ENCODE measurements at regions not wholly inside any gene's neighbourhood (a gene's known extent, or its start where the extent isn't known, plus 50 kb on each side); places are given as distances from the start of the nearest gene placed in this dataset.
"Not testable (repeated sequence)": the region's sequence is repeated elsewhere in the genome, so short reads cannot be mapped to it uniquely, and the experiment has no call there.

DNA sequence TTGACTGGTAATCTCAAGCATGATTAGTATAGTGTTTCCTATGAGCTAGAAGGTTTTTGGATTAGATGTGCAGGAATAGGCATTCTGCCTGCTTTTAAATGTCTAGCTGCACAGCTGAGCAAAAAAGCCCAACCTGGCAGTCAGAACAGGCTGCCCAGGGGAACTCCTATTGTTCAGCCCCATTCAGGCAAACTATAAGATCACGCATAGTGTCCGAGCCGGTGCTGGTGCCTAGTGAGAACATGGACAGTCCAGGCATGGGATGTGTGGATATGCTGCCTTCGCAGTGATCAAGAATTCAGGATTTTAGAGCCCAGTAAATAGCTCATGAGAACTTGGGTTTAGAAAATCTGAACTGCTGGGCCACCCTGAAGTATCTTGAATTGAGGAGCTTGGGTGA, 348.8 kb downstream of the UTRN start:
- no peak for DNase-seq

DNA sequence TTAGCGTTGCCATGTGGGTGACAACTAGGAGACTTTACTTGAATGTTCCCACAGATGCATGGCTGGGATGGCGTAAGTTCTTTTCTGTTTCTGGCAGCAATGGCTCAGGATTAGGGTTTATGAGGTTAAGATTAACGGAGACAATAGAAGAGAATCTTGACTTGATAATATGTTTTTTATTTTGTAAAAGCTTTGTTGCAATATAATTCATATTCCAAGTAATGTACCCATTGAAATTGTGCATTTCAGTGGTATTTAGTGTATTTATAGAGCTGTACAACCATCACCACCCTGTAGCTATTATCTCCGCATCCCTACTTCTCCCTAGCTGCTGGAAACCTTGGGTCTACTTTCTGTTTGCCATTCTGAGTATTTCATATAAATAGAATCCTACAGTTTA, 349.2 kb downstream of the UTRN start:
- no peak for DNase-seq

DNA sequence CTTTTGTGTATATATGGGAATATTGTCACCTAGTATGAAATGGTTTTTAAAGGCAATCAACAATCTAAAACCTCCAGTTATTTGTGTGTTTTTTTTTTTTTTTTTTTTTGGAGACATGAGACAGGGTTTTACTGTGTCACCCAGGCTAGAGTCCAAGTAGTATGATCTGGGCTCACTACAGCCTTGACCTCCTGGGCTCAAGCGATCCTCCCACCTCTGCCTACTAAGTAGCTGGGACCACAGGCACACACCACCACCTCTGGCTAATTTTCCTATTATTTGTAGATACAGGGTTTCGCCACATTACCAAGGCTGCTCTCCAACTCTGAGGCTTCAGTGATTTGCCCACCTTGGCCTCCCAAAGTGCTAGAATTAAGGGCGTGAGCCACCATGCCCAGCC, 349.9 kb downstream of the UTRN start:
- DNase-seq, result no peak

DNA sequence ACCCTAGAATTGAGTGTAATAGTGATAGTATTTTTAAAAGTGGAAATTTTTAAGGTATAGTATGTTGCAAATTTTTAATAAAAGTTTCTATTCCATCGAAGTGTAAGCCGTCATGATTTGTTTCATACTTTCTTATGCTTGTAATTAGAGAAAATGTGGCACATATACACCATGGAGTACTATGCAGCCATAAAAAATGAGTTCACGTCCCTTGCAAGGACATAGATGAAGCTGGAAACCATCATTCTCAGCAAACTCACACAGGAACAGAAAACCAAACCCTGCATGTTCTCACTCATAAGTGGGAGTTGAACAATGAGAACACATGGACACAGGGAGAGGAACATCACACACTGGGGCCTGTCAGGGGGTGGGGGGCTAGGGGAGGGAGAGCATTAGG, 350.9 kb downstream of the UTRN start:
- DNase-seq, result not testable (repeated sequence)

DNA sequence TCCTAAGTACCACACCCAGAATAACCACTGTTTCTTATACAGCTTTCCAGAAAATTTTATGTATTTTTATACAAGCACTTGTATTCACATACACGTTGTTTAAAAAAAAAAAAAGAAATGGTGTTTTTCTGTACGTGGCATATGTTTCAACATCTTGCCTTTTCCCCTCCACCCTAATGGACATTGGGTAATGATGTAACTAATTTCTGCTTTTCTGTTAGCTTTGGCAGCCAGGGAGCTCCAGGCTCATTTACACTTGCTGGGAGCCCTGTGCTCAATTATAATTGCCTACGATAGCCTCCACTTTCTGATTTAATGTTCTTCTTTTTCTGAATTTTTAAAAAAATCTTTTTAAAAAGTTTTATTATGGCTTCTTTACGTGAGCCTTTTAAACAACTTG, 352.4 kb downstream of the UTRN start:
- DNase-seq, result no peak

DNA sequence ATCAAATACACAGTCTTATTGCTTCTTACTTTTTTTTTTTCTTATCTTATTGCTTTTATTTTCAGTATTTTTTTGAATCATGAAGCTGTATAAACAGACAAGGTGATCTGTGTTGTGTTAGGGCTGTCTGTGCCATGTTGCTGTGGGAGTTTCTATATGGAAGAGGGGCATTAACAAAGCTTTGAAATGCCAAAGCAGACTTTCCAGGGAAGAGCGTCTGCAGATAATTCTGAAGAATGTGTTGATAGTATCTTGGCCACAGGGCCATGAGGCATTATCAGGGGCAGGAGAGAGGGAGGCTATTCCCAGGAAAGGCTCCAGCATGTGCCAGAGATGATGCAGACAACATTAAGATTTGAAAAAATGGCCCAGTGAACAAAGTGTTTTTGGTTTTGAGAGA, 354.5 kb downstream of the UTRN start:
- DNase-seq, result no peak

DNA sequence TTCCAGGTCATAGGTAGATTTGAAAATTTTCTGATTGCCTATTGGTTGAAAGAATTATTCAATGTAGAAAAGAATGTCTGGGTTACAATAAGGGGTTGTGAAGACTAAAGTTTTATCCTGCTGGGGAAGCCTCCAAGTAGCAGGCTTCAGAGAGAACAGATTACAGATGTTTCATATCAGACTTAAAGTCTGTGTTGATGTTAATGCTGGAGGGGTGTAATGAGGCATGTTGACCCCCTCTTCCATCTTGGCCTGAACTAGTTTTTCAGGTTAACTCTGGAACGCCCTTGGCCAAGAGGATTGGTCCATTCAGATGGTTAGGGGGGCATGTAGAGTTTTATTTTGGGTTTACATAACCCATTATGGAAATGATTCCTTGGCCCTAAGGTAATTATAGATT, 356.2 kb downstream of the UTRN start:
- no peak for DNase-seq

DNA sequence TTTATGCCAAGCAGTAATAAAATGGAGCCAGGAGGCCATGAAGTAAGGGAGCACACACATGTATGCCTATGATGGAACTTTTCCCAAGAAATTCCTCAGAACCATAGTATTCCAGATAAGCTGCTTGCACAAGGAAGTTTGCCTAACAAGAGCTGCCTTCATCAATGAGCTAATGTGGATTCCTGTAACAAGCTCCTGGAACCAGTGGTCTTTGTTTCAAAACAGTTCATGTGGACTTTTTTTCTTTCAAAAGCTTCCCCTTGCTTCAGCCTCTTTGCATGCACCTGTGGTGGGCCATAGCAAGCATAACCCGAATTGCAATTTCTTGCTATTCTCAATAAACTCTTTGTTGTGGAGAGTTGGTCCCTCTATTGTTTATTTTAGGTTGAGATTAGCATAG, 359.6 kb downstream of the UTRN start:
- no peak for DNase-seq

DNA sequence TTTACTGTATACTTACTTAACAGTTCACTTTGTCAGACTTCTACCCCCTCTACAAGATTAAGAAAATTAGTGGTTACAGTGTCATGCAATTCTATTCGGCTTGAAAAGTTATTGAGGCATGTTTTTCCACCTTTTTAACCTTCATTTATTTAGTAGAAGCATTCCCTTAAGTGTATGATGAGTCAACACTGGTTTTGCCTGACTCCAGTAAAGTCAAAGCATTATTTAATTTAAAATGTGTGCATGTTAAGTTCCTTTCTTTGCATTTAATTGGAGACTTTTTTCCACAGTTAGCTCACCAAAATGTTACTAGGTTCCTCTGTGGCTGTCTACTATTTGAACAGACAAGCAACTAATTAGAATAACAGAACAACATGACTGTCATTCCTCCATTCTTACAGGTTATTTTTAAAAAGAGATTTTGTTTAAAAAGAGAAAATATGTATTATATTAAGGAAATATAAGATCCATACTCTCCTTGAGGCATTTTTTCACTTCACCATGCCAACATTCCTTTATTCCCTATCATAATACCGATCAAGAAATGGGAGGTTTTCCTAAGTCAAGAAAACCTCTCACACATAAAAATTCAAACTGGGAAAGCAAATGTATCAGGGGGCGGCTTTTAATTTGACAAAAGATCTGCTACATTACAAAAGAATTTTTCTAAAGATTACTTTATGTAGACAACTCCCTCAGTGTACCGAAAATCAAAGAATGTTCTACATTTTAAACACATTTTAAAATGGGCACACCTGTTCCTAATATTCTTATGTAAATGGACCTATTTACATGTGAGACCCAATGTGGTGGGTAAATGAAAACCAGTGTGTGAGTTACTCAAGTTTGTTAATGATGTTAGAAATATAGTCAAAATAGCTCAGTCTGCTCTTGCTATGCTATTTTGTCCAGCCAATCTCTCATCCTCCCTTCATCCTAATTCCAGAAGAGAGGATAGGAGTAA, 361.2 kb downstream of the UTRN start:
- no peak for DNase-seq

DNA sequence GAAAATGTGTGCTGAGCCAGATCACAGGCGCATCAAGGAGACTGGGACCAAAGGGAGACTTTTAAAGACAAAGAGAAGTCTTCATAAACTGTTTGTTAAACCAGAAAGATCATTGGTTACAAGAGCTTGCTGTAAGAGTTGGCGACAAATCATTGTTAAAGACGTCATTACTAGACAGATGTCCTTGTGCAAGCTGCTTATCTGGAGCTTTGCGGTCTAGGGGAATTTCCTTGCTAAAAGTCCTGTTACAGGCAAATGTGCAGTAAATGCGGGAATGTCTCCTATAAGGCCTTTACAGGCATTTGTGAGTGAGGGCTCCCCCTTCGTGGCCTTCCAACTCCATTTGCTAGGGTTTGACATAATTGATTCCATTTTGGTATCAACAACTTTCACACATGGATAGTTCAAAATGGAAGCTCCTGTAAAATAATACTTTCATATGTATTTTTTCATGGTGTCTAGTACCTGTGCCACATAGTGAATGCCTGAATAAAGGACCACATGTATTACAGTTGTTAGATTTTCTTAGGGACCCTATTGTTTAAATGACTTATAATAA, 362.4 kb downstream of the UTRN start:
- DNase-seq, result no peak

DNA sequence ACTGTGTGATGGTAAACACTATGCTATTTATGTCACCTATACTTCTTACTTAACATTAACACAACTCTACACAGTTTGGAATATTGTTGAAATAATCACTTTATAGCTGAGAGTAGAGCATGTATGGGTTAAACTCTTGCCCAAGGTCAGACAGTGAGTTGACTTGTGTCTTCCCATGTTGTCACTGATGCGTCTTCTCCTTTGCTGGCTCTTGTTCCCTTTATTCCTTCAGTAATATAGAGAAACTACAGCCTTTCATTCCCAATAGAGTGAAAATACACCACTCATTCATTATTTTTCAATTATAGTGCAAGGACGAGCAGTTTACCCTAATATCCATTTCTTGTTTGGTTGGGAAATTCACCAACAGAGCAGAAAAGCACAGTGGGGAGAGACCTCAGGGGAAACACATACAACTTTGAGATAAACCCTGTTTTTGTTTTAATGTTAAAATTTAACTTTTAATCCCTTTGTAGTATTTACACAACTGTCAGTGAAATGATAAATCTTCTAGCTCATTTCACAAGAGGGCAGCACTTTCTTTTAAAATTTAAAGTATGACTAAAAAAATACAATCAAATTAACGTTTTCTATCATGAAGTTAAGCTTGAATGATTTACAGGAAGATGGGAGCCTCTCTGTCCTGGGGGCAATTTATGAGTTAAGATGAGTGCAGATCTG, 363.0 kb downstream of the UTRN start:
- no peak for DNase-seq

DNA sequence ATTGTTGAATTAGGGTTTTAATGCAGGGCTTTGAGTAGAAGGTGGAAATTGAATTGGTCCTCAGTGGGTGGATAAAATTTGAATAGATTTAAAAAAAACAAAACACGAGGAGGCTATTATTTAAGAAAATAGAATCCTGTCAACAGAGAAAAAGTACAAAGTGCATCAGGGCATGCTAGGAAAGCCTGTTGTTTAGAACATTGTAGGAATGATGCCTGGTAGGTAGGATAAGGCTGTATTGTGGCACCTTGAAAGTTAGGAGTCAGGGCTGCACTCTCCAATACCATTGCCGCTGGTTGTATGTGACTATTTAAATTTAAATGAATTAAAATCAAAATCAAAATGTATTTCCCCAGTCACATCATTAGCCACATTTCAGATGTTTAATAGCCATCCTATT, 363.9 kb downstream of the UTRN start:
- no peak for DNase-seq

DNA sequence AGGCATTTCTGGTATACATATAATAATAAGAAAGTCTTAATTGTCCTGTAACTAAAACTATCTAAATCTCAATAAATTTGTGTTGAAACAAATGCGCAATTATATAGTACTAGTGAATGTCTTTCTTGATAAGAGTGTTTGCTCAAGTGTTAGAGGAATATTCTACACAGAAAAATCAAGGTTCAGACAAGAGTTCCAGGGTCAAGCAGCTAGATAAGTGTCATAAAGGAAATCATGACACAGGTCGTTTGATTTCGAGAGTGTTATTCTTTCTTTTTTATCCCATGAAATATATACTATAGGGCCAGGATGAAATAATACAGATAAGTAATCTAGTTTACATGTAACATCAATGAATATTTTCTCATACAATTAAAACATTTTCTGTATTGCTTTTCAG, 366.1 kb downstream of the UTRN start:
- DNase-seq, result no peak

DNA sequence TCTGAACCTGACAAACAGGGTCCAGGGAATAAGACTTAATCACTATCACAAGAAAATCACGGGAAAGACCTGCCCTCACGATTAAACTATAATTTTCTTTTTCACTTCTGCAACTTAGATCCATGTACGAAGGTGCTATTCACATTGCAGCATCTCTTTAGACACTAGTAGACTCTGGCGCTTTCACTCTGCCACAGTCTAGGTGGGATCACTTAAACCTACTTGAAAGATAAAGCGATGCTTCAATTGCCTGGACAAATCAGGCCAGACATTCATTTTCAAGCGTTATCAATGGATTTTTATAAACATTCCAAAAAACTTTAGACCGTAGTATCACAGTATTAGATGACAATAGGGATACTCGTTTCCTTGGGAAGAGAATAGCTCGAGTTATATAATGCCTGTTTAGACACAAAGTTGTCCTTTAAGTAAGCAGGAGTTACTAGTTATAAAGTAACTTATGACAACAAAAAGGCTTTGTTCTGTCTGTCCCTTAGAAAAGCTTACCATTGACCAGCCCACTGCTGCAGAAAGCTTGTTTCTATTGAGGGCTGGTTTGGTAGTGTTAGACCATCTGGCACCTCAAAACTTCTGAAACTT, 367.3 kb downstream of the UTRN start:
- DNase-seq, result no peak

DNA sequence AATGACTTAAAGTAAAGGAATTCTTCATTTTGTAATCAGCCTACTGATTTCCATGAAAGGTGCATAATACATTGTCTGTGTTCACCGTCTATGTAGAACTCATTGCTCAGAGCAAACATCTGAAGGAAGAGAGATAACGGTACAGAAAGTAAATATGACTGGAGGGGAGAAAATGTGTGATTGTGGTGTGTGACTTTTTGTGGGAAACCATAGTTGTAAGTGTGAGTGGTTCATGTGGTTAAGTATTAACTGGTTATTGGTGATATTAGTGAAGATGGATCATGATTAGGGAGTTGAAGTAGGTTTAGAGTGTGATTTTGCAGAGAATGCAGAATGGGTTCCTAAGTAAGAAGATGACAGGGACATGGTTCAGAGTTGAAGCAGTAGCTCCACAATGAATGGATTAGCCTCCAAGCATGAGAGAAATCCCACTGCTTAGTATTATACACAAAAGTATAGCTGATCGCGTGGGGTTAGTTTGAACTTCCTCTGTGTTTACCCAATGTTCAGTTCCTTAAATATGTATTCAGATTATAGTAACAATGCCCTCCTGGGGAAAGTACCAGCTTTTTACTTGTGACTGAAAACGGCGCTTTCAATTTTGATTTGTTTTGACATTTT, 368.9 kb downstream of the UTRN start:
- DNase-seq, result no peak

DNA sequence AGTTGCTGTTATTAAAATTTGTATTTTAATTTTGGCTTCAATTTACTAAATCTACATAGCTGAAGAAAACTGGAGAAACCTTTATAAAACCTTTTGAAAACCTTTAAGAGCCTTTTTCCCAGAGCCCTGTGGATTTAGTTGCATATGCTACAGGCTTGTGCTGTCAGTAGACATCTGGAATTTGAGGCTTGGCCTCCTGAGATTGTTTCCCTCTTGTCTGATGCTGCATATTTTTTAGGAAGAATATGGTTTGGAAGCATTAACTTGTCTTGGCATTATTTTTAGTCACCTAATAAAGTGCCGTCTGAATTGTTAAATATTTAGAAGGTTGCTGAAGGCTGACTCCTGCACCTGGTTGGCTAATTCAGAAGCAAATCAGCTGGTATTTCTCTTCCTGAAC, 369.4 kb downstream of the UTRN start:
- DNase-seq, result no peak

DNA sequence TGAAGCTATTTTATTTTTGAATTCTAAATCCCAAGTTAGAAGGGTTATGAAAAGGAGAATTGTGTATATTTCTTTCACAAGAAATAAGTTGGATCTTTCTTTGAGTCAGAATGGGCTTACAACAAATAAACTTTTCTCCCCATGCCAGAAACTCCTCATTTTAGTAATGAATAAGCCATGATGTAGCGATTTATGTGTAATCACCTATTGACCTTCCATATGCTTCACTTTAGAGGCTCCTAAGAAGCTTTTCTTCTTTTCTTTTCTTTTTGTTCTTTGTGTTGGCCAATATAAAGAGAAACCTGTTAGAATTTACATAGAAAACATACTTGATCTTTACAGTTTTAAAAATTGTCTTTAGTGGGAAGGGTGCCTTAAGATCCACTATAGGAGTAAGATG, 370.2 kb downstream of the UTRN start:
- no peak for DNase-seq

DNA sequence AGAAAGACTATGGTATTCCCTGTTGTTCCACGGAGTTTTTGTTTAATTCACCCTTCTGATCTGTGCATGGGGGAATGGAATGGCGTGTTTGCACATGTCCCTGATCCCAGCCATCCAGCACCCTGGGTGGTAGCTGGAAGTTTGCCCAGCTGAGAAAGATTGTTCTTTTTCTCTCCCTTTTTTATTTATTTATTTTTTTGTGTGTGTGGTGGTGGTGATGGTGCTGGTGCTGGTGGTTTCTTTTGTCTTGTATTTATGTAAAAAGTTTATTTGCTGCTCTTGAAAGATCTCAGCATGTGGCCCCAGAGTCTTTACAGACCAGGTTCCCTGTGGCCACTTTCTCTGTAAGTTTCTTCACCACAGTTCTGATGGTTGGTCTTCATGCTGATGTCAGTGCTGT, 372.6 kb downstream of the UTRN start:
- no peak for DNase-seq

DNA sequence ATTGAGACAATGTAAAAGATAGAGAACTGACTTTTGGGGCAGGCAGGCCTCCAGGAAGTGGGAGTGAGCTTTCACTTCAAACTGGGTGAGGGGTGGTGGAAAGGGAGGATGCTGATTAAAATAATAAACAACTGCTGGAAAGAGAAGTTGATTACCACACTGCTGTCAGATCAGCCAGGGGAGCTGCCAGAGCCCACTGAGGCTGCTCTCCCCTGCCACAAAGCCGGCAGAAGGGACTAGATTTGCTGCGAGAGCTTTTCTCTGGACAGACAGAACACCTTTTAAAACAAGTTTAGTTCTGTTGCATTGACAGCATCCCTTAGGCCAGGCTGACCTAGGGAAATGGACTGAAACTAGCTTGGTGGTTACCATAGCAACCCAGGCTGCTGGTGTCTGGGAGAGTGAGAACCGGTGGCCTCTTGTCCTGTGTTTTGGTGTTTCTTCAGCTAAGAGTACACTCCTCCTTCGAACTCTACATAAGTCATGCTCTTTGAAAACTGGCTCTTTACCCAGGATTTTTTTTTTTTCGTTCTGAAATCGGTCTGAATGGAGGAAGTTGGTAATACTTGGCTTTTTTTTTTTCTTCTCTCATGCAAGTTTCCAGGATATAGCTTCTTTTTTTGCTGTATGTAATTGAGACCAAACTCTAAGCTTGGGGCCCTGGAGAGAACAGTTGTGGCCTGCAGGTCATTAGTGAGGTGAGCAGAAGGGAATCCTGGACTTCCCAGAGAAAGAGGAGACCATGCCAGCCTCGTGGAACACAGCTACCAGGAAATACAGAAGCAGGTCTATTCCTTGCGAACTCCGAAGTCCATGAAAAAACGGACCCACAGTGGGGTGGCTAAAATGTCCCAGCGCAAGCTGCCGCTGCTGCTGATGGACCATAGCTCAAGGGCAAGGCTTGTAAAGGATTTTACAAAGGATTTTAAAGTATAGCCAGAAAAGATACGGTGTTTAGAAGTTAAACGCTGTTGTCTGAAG, 374.4 kb downstream of the UTRN start:
- peak; percentile 5 for DNase-seq

DNA sequence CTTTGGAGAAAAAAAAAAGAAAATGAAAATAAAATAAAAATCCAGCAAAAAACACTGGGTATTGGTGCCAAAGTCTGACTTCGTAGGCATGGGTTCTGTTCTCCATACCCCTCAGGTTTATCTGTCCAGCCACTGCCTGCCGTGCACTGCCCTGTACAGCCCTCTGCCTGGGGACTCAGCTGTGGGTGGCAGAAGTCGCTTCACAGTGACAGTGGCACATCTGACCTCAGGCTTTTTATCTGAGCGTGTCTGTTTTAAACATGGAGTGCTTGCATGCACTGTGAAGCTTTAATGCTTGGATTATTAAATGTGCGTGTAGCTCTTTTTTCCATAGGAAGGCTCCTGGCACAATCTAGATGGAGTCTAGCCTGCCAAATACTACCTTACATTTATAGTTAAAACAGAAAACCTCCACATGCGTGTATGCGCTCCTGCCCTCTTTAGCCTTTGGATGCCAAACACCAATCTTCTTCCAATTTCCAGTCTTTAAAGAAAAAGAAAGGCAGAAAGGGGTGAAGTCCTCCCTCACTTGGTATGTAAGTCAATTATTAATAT, 375.5 kb downstream of the UTRN start:
- DNase-seq, result no peak

DNA sequence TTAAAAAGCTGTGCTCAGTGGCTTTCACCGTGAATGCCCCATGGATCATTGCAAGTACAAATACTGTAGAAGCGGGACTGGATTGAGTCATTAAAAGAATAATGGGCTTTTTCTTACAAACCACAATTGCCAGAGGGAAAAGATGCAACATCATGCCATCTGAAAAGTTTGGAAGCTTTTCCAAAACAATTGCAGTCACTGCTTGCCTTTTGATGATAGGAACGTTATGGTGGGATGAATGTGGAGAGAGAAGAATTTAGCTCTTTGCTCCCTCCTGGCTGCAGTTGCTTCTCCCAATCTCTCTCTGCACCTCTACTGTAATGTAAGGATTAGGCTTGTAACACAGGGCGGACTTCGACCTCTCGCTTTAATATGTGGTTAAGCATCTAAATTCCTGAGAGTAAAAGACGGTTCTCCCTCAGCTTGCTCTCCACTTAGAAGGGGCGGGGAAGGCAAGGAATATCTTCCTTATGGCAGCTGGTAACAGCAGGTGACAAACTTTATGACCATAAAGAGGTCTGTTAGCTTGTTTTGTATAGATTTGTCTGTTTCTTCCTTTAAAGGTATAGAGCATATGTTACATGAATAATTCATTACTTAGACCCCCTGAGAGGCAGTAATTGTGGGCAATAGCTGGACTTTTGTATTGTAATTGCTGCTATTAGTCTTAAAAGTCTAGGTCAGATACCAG, 376.1 kb downstream of the UTRN start:
- DNase-seq, result no peak
